Activated naive CD8-positive, alpha-beta T cell treated with anti-CD3 and anti-CD28 coated beads, Interleukin-2, amount 50 U/mL, for 24 hours (primary cell): ENCODE measurements at regions not wholly inside any gene's neighbourhood (a gene's known extent, or its start where the extent isn't known, plus 50 kb on each side); places are given as distances from the start of the nearest gene placed in this dataset.

ENCODE experiments used
- ATAC-seq: fragments of 150-1000 bp; cut with Tn5 transposase; one replicate; pipeline ENCODE4 v1.10.0; 2021
- DNase-seq: peaks from one replicate; pipeline ENCODE4 v3.0.0; 2021
- H3K27ac Mint-ChIP-seq: one replicate; pipeline ENCODE4 v1.8.0; 2021; ENCODE audit warnings: mild to moderate bottlenecking, mixed read lengths
- H3K27me3 Mint-ChIP-seq: one replicate; pipeline ENCODE4 v1.8.0; 2021; ENCODE audit warnings: mixed read lengths
- H3K36me3 Mint-ChIP-seq: one replicate; pipeline ENCODE4 v1.8.0; 2021; ENCODE audit warnings: low read depth, mixed read lengths
- H3K4me1 Mint-ChIP-seq: one replicate; pipeline ENCODE4 v1.8.0; 2021; ENCODE audit warnings: mixed read lengths
- H3K4me3 Mint-ChIP-seq: one replicate; pipeline ENCODE4 v1.8.0; 2021; ENCODE audit warnings: mild to moderate bottlenecking, moderate library complexity, mixed read lengths
- H3K9me3 Mint-ChIP-seq: one replicate; pipeline ENCODE4 v1.8.0; 2021; ENCODE audit warnings: mixed read lengths

GRCh38 chr16:65763640-65764305 is 602.7 kb upstream of the CDH5 start:
- H3K27ac Mint-ChIP-seq, result no peak overlapping the region
- H3K36me3 Mint-ChIP-seq, result no peaks in the 10 kb centered on the region
- H3K4me1 Mint-ChIP-seq, result no peaks in the 10 kb centered on the region
- no peaks in the 10 kb centered on the region for H3K27me3 Mint-ChIP-seq
- no peaks in the 10 kb centered on the region for H3K9me3 Mint-ChIP-seq
- ATAC-seq, result no peak
- no peak for DNase-seq
- no peak overlapping the region for H3K4me3 Mint-ChIP-seq

- DNase-seq (no peak), ATAC-seq (no peak)
- H3K4me3 Mint-ChIP-seq, result no peak overlapping the region
- no peaks in the 10 kb centered on the region for H3K9me3 Mint-ChIP-seq
- no peaks in the 10 kb centered on the region for H3K4me1 Mint-ChIP-seq
- no peak overlapping the region for H3K27ac Mint-ChIP-seq
- no peaks in the 10 kb centered on the region for H3K36me3 Mint-ChIP-seq
- no peaks in the 10 kb centered on the region for H3K27me3 Mint-ChIP-seq
Observed at GRCh38 chr16:65760874-65761273, 605.6 kb upstream of the CDH5 start.

- Mint-ChIP-seq H3K27me3 (no peaks in the 10 kb centered on the region), H3K4me3 (no peak overlapping the region), H3K9me3 (no peaks in the 10 kb centered on the region), H3K4me1 (no peaks in the 10 kb centered on the region), H3K27ac (no peak overlapping the region), H3K36me3 (no peaks in the 10 kb centered on the region)
- DNase-seq, result no peak
- no peak for ATAC-seq
Observed at GRCh38 chr16:65758620-65759019, 607.9 kb upstream of the CDH5 start.

GRCh38 chr16:65757064-65757463 is 609.4 kb upstream of the CDH5 start:
- DNase-seq (no peak), ATAC-seq (no peak)
- H3K27me3 Mint-ChIP-seq, result peaks cover 1% of the 10 kb centered on the region
- no peaks in the 10 kb centered on the region for H3K4me1 Mint-ChIP-seq
- H3K4me3 Mint-ChIP-seq, result no peak overlapping the region
- H3K27ac Mint-ChIP-seq, result no peak overlapping the region
- H3K9me3 Mint-ChIP-seq, result no peaks in the 10 kb centered on the region
- no peaks in the 10 kb centered on the region for H3K36me3 Mint-ChIP-seq

- Mint-ChIP-seq H3K9me3 (no peaks in the 10 kb centered on the region), H3K4me3 (no peak overlapping the region), H3K36me3 (no peaks in the 10 kb centered on the region), H3K4me1 (no peaks in the 10 kb centered on the region), H3K27ac (no peak overlapping the region), H3K27me3 (peaks cover 1% of the 10 kb centered on the region)
- DNase-seq (no peak), ATAC-seq (no peak)
Observed at GRCh38 chr16:65756163-65756562, 610.3 kb upstream of the CDH5 start.

- ATAC-seq, result no peak
- no peak overlapping the region for H3K4me3 Mint-ChIP-seq
- no peak for DNase-seq
- H3K9me3 Mint-ChIP-seq, result no peaks in the 10 kb centered on the region
- no peaks in the 10 kb centered on the region for H3K36me3 Mint-ChIP-seq
- no peaks in the 10 kb centered on the region for H3K4me1 Mint-ChIP-seq
- H3K27me3 Mint-ChIP-seq, result peaks cover 1% of the 10 kb centered on the region
- H3K27ac Mint-ChIP-seq, result no peak overlapping the region
Observed at GRCh38 chr16:65754820-65755691, 611.4 kb upstream of the CDH5 start.

GRCh38 chr16:65752522-65752844 is 614.0 kb upstream of the CDH5 start:
- Mint-ChIP-seq H3K4me1 (no peaks in the 10 kb centered on the region), H3K27ac (no peak overlapping the region), H3K4me3 (no peak overlapping the region), H3K36me3 (no peaks in the 10 kb centered on the region), H3K27me3 (peaks cover 1% of the 10 kb centered on the region), H3K9me3 (no peaks in the 10 kb centered on the region)
- ATAC-seq (no peak), DNase-seq (no peak)

- no peak overlapping the region for H3K4me3 Mint-ChIP-seq
- no peaks in the 10 kb centered on the region for H3K36me3 Mint-ChIP-seq
- H3K9me3 Mint-ChIP-seq, result no peaks in the 10 kb centered on the region
- no peak for ATAC-seq
- H3K27me3 Mint-ChIP-seq, result peaks cover 1% of the 10 kb centered on the region
- H3K27ac Mint-ChIP-seq, result no peak overlapping the region
- H3K4me1 Mint-ChIP-seq, result no peaks in the 10 kb centered on the region
- no peak for DNase-seq
Observed at GRCh38 chr16:65751622-65752521, 614.6 kb upstream of the CDH5 start.

GRCh38 chr16:65749506-65749905 is 617.0 kb upstream of the CDH5 start:
- H3K4me1 Mint-ChIP-seq, result no peaks in the 10 kb centered on the region
- no peaks in the 10 kb centered on the region for H3K36me3 Mint-ChIP-seq
- ATAC-seq (no peak), DNase-seq (no peak)
- H3K27me3 Mint-ChIP-seq, result peaks cover 1% of the 10 kb centered on the region
- H3K27ac Mint-ChIP-seq, result no peak overlapping the region
- no peak overlapping the region for H3K4me3 Mint-ChIP-seq
- H3K9me3 Mint-ChIP-seq, result no peaks in the 10 kb centered on the region

- ATAC-seq, result no peak
- no peak for DNase-seq
- no peak overlapping the region for H3K4me3 Mint-ChIP-seq
- H3K36me3 Mint-ChIP-seq, result no peaks in the 10 kb centered on the region
- no peaks in the 10 kb centered on the region for H3K27me3 Mint-ChIP-seq
- H3K4me1 Mint-ChIP-seq, result no peaks in the 10 kb centered on the region
- no peak overlapping the region for H3K27ac Mint-ChIP-seq
- H3K9me3 Mint-ChIP-seq, result peaks cover 4% of the 10 kb centered on the region
Observed at GRCh38 chr16:65746941-65747340, 619.5 kb upstream of the CDH5 start.

GRCh38 chr16:65745201-65745708 is 621.2 kb upstream of the CDH5 start:
- Mint-ChIP-seq H3K9me3 (peaks cover 4% of the 10 kb centered on the region), H3K27me3 (no peaks in the 10 kb centered on the region), H3K4me3 (no peak overlapping the region), H3K4me1 (no peaks in the 10 kb centered on the region), H3K27ac (no peak overlapping the region), H3K36me3 (no peaks in the 10 kb centered on the region)
- DNase-seq, result no peak
- no peak for ATAC-seq

GRCh38 chr16:65744401-65744800 is 622.1 kb upstream of the CDH5 start:
- Mint-ChIP-seq H3K27ac (no peak overlapping the region), H3K4me1 (no peaks in the 10 kb centered on the region), H3K36me3 (no peaks in the 10 kb centered on the region), H3K9me3 (peaks cover 4% of the 10 kb centered on the region), H3K27me3 (no peaks in the 10 kb centered on the region), H3K4me3 (no peak overlapping the region)
- DNase-seq (no peak), ATAC-seq (no peak)

GRCh38 chr16:65743558-65743957 is 621.7 kb upstream of the CDH11 start:
- Mint-ChIP-seq H3K27ac (no peak overlapping the region), H3K9me3 (peaks cover 4% of the 10 kb centered on the region), H3K4me1 (no peaks in the 10 kb centered on the region), H3K27me3 (no peaks in the 10 kb centered on the region), H3K36me3 (no peaks in the 10 kb centered on the region), H3K4me3 (no peak overlapping the region)
- DNase-seq, result no peak
- no peak for ATAC-seq

GRCh38 chr16:65740711-65741110 is 618.8 kb upstream of the CDH11 start:
- ATAC-seq (no peak), DNase-seq (no peak)
- no peaks in the 10 kb centered on the region for H3K27me3 Mint-ChIP-seq
- H3K9me3 Mint-ChIP-seq, result peaks cover 4% of the 10 kb centered on the region
- no peaks in the 10 kb centered on the region for H3K36me3 Mint-ChIP-seq
- H3K27ac Mint-ChIP-seq, result no peak overlapping the region
- no peak overlapping the region for H3K4me3 Mint-ChIP-seq
- no peaks in the 10 kb centered on the region for H3K4me1 Mint-ChIP-seq
